Lower leg skin (tissue), 4 donors: ENCODE measurements at regions not wholly inside any gene's neighbourhood (a gene's known extent, or its start where the extent isn't known, plus 50 kb on each side); places are given as distances from the start of the nearest gene placed in this dataset.
"Not testable (repeated sequence)": the region's sequence is repeated elsewhere in the genome, so short reads cannot be mapped to it uniquely, and the experiment has no call there.

Experiments
- DNase-seq, 2 donors: peaks; one replicate each; pipeline ENCODE4 v3.0.0-alpha.2; 2019; ENCODE audit warnings: low spot score in 2 of 2
- H3K4me3 ChIP-seq: fragments of 200-600 bp; sonication (generic); 2 replicates; pipeline ENCODE4 v1.5.1; 2017; ENCODE audit warnings: mild to moderate bottlenecking, low read depth; ENCODE audit not compliant: poor library complexity, severe bottlenecking
- CTCF ChIP-seq, 3 donors: fragments of 450-650 bp; IDR thresholded peaks; one replicate each; pipeline ENCODE4 v1.5.1; 2016; ENCODE audit warnings: antibody characterized with exemption in 3 of 3, mild to moderate bottlenecking in 3 of 3, moderate library complexity in 2 of 3
- POLR2A ChIP-seq, 2 donors: fragments of 450-650 bp; IDR thresholded peaks; one replicate each; pipeline ENCODE4 v1.6.1; 2016 to 2017; ENCODE audit warnings: antibody characterized with exemption in 2 of 2, mild to moderate bottlenecking in 1 of 2, moderate library complexity in 1 of 2
- WGBS, 2 donors: methylation state at CpG; one replicate each; pipeline ENCODE4 v1.1.5; 2018; 5-methylcytosine and 5-hydroxymethylcytosine counted together
- intact Hi-C: fragments of 100-400 bp; cut with DNase I; formaldehyde crosslinking; loops from one replicate; pipeline ENCODE4 v1.15.0; 2023; ENCODE audit warnings: low total_unique reads

- 72 to 93% methylated on average over 1 of the region's 1 CpG for WGBS, 2 donors
- no peak for DNase-seq
- intact Hi-C loops: no loop called here
- TF ChIP-seq CTCF (IDR thresholded peaks at IDR 0.05): no peak
- TF ChIP-seq POLR2A (IDR thresholded peaks at IDR 0.05): no peak
- H3K4me3 ChIP-seq: no peak overlapping the region
Observed at GRCh38 chr11:38640854-38641253, 2042.8 kb upstream of the RAG2 start.

GRCh38 chr11:38612701-38613100 is 2014.7 kb upstream of the RAG2 start:
- no peak for TF ChIP-seq CTCF (IDR thresholded peaks at IDR 0.05)
- TF ChIP-seq POLR2A (IDR thresholded peaks at IDR 0.05): no peak
- no peak overlapping the region for H3K4me3 ChIP-seq
- intact Hi-C loops: no loop called here
- no peak for DNase-seq

- H3K4me3 ChIP-seq, intact Hi-C loops, DNase-seq: not testable (repeated sequence)
- WGBS, 2 donors: 39 to 44% methylated on average over 2 of the region's 2 CpGs
Observed at GRCh38 chr11:38601371-38601770, 2003.3 kb upstream of the RAG2 start.

- TF ChIP-seq CTCF (IDR thresholded peaks at IDR 0.05): no peak
- no peak for TF ChIP-seq POLR2A (IDR thresholded peaks at IDR 0.05)
- DNase-seq: no peak
- intact Hi-C loops: no loop called here
- 70 to 77% methylated on average over 6 of the region's 6 CpGs for WGBS, 2 donors
- no peak overlapping the region for H3K4me3 ChIP-seq
Observed at GRCh38 chr11:38598418-38598817, 2000.4 kb upstream of the RAG2 start.

GRCh38 chr11:38595359-38596016 is 1997.5 kb upstream of the RAG2 start:
- DNase-seq, H3K4me3 ChIP-seq, intact Hi-C loops: not testable (repeated sequence)
- 92 to 94% methylated on average over 13 of the region's 13 CpGs for WGBS, 2 donors

- no peak overlapping the region for H3K4me3 ChIP-seq
- 78 to 88% methylated on average over 3 of the region's 3 CpGs for WGBS, 2 donors
- no peak for TF ChIP-seq CTCF (IDR thresholded peaks at IDR 0.05)
- no peak for TF ChIP-seq POLR2A (IDR thresholded peaks at IDR 0.05)
- no peak for DNase-seq
- intact Hi-C loops: no loop called here
Observed at GRCh38 chr11:38594895-38595294, 1996.9 kb upstream of the RAG2 start.

- 72 to 82% methylated on average over 1 of the region's 1 CpG for WGBS, 2 donors
- TF ChIP-seq CTCF (IDR thresholded peaks at IDR 0.05): no peak
- TF ChIP-seq POLR2A (IDR thresholded peaks at IDR 0.05): no peak
- intact Hi-C loops: no loop called here
- no peak overlapping the region for H3K4me3 ChIP-seq
- no peak for DNase-seq
Observed at GRCh38 chr11:38593649-38594048, 1995.6 kb upstream of the RAG2 start.
